ENCODE measurements at regions not wholly inside any gene's neighbourhood (a gene's known extent, or its start where the extent isn't known, plus 50 kb on each side); places are given as distances from the start of the nearest gene placed in this dataset.
"Not testable (repeated sequence)": the region's sequence is repeated elsewhere in the genome, so short reads cannot be mapped to it uniquely, and the experiment has no call there.

GRCh38 chr13:65936249-65936648 lies 1293.9 kb downstream of the PCDH9 start:
- no peak for DNase-seq

GRCh38 chr13:65932587-65933239 lies 1297.4 kb downstream of the PCDH9 start:
- DNase-seq = no peak

GRCh38 chr13:65932013-65932412 lies 1298.1 kb downstream of the PCDH9 start:
- DNase-seq = no peak

- no peak for DNase-seq
These were observed 1300.7 kb downstream of the PCDH9 start for GRCh38 chr13:65929436-65929835.

- DNase-seq = no peak
These were observed 1303.4 kb downstream of the PCDH9 start for GRCh38 chr13:65926750-65927171.

GRCh38 chr13:65922846-65923245 lies 1307.3 kb downstream of the PCDH9 start:
- DNase-seq = not testable (repeated sequence)

- no peak for DNase-seq
These were observed 1308.2 kb downstream of the PCDH9 start for GRCh38 chr13:65921933-65922332.

GRCh38 chr13:65917731-65918130 lies 1312.4 kb downstream of the PCDH9 start:
- no peak for DNase-seq

GRCh38 chr13:65915195-65915594 lies 1314.9 kb downstream of the PCDH9 start:
- DNase-seq = no peak

- no peak for DNase-seq
These were observed 1315.4 kb downstream of the PCDH9 start for GRCh38 chr13:65914716-65915115.

- DNase-seq = no peak
These were observed 1317.0 kb downstream of the PCDH9 start for GRCh38 chr13:65913173-65913572.

GRCh38 chr13:65912516-65912915 lies 1317.6 kb downstream of the PCDH9 start:
- DNase-seq = no peak

- DNase-seq = no peak
These were observed 1318.5 kb downstream of the PCDH9 start for GRCh38 chr13:65911546-65912193.

GRCh38 chr13:65909501-65909900 lies 1320.6 kb downstream of the PCDH9 start:
- DNase-seq = no peak

- no peak for DNase-seq
These were observed 1322.2 kb downstream of the PCDH9 start for GRCh38 chr13:65907666-65908525.

- no peak for DNase-seq
These were observed 1328.4 kb downstream of the PCDH9 start for GRCh38 chr13:65901723-65902122.

- DNase-seq = no peak
These were observed 1336.1 kb downstream of the PCDH9 start for GRCh38 chr13:65894049-65894448.

GRCh38 chr13:65892859-65893258 lies 1337.3 kb downstream of the PCDH9 start:
- no peak for DNase-seq

GRCh38 chr13:65889368-65889767 lies 1340.8 kb downstream of the PCDH9 start:
- no peak for DNase-seq

- DNase-seq = no peak
These were observed 1347.3 kb downstream of the PCDH9 start for GRCh38 chr13:65882810-65883209.

GRCh38 chr13:65881561-65882155 lies 1348.5 kb downstream of the PCDH9 start:
- no peak for DNase-seq

- no peak for DNase-seq
These were observed 1355.1 kb downstream of the PCDH9 start for GRCh38 chr13:65875031-65875430.

- no peak for DNase-seq
These were observed 1357.7 kb downstream of the PCDH9 start for GRCh38 chr13:65872448-65872847.

All from NCI-H524 treated with DMSO at 0.1 percent for 48 hours (cell line).